ENCODE measurements at regions not wholly inside any gene's neighbourhood (a gene's known extent, or its start where the extent isn't known, plus 50 kb on each side); places are given as distances from the start of the nearest gene placed in this dataset.
"Not testable (repeated sequence)": the region's sequence is repeated elsewhere in the genome, so short reads cannot be mapped to it uniquely, and the experiment has no call there.

DNA sequence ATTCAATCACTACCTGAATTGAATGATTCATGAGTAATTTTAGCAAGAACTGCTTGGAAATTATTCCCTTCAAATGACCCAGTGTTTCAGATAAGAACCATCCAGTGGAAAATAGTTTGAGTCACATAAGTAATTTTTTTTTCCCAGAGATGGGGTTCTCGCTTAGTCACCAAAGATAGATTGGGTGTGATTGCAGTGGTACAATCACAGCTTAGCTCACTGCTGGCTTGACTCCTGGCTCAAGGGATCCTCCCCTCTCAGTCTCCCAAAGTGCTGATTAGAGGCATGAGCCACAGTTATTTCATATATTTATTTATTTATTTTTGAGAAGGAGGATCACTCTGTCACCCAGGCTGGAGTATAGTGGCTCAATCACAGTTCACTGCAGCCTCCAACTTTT is 574.5 kb upstream of the ARRDC3 start:
- no peak for DNase-seq (ENCODE audit: extremely low read depth in 1 of 11, low read depth in 9 of 11, low spot score in 4 of 11)

- no peak for DNase-seq (ENCODE audit: extremely low read depth in 1 of 11, low read depth in 9 of 11, low spot score in 4 of 11)
Measured at GRCh38 chr5:91956738-91957137, 573.6 kb upstream of the ARRDC3 start.

GRCh38 chr5:91955610-91956009 is 572.5 kb upstream of the ARRDC3 start:
- no peak for DNase-seq (ENCODE audit: extremely low read depth in 1 of 11, low read depth in 9 of 11, low spot score in 4 of 11)

- DNase-seq (ENCODE audit: extremely low read depth in 1 of 11, low read depth in 9 of 11, low spot score in 4 of 11) = no peak
Measured at GRCh38 chr5:91954136-91954535, 571.0 kb upstream of the ARRDC3 start.

DNA sequence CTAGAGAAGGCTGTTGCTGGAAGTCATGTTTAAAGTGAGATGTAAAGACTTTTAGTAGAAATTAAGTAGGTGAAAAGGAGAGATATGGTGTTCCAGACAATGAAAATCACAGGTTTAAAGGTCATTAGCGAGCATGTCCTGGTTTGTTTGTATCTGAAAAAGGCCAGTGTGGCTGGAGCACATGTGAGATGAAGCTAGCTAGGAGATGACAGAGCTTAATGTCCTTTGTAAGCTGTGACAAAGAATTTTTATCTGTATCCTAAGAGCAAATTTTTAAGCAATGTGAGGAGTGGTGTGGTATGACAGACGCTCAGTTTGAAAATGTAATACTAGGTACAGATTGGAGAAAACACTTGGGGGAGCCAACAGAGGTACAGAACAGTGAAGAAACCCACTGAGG is 567.2 kb upstream of the ARRDC3 start:
- no peak for DNase-seq (ENCODE audit: extremely low read depth in 1 of 11, low read depth in 9 of 11, low spot score in 4 of 11)

- no peak for DNase-seq (ENCODE audit: extremely low read depth in 1 of 11, low read depth in 9 of 11, low spot score in 4 of 11)
Measured at GRCh38 chr5:91946870-91947269, 563.8 kb upstream of the ARRDC3 start.

GRCh38 chr5:91941588-91941987 is 558.5 kb upstream of the ARRDC3 start:
- DNase-seq (ENCODE audit: extremely low read depth in 1 of 11, low read depth in 9 of 11, low spot score in 4 of 11) = peak in 4 of 11 donors; percentile 13 to 23 (median 18)

GRCh38 chr5:91938441-91938840 is 555.3 kb upstream of the ARRDC3 start:
- DNase-seq (ENCODE audit: extremely low read depth in 1 of 11, low read depth in 9 of 11, low spot score in 4 of 11) = no peak

- no peak for DNase-seq (ENCODE audit: extremely low read depth in 1 of 11, low read depth in 9 of 11, low spot score in 4 of 11)
Measured at GRCh38 chr5:91937121-91937520, 554.0 kb upstream of the ARRDC3 start.

DNA sequence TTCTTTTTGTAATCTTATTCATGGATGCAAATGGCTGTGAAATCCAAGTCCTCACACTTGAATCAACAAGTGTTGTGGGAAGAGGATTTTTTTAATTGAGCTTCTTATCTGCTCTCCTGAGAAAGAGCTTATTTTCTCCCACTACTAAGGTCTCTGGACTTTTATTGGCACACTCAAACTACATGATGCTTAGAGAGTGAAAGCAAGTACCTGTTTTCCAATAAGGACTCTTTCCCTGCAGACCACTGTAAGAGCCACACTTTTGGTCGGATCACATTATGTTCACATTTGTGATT is 546.4 kb upstream of the ARRDC3 start:
- peak in 1 of 11 donors; percentile 15 for DNase-seq (ENCODE audit: extremely low read depth in 1 of 11, low read depth in 9 of 11, low spot score in 4 of 11)

DNA sequence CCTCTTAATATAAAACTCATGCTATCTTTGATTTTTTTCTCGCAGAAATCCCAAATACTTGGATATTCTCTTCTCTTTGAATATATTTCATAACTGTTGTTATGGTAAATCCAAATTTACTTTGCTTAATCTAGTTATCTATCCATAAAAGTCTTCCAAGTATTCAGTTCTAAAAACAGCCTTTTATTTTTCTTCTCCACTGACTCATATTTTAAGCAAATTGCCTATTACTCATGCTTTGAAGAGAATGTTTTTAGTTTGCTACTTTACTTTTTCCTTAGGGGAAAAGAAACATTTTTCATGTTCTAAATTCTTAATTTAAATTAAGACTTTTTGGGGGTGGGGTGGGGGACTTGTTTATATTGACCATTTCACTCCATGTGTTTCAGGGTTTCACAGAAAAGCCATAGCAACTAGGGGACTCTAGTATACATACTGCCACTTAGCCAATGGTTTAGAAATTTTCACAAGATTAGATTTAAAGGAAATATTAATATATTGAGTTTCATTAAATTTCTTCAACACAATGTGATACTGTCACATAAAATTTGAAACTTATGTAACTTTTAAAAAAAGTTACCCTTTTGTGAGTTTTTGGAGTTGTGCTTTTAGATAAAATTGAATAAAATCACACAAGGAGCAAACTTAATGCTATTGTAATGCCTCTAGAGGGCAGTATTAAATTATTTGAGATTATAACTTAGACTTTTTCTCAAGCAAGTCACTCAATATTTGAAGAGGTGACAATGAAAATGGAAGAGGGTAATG is 545.8 kb upstream of the ARRDC3 start:
- peak in 1 of 11 donors; percentile 2 for DNase-seq (ENCODE audit: extremely low read depth in 1 of 11, low read depth in 9 of 11, low spot score in 4 of 11)

GRCh38 chr5:91927439-91927838 is 544.3 kb upstream of the ARRDC3 start:
- no peak for DNase-seq (ENCODE audit: extremely low read depth in 1 of 11, low read depth in 9 of 11, low spot score in 4 of 11)

GRCh38 chr5:91925249-91925648 is 542.1 kb upstream of the ARRDC3 start:
- no peak for DNase-seq (ENCODE audit: extremely low read depth in 1 of 11, low read depth in 9 of 11, low spot score in 4 of 11)

- not testable (repeated sequence) for DNase-seq (ENCODE audit: extremely low read depth in 1 of 11, low read depth in 9 of 11, low spot score in 4 of 11)
Measured at GRCh38 chr5:91917037-91917814, 534.1 kb upstream of the ARRDC3 start.

DNA sequence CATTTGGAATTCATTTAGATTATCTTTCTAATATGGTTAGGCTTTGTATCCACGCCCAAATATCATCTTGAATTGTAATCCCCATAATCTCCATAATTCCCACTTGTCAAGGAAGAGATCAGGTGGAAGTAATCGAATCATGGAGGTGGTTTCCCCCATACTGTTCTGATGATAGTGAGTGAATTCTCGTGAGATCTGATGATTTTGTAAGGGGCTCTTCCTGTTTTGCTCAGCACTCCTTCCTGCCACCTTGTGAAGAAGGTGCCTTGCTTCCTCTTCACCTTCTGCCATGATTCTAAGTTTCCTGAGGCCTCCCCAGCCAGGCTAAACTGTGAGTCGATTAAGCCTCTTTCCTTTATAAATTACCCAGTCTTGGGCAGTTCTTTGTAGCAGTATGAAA is 527.5 kb upstream of the ARRDC3 start:
- no peak for DNase-seq (ENCODE audit: extremely low read depth in 1 of 11, low read depth in 9 of 11, low spot score in 4 of 11)

DNA sequence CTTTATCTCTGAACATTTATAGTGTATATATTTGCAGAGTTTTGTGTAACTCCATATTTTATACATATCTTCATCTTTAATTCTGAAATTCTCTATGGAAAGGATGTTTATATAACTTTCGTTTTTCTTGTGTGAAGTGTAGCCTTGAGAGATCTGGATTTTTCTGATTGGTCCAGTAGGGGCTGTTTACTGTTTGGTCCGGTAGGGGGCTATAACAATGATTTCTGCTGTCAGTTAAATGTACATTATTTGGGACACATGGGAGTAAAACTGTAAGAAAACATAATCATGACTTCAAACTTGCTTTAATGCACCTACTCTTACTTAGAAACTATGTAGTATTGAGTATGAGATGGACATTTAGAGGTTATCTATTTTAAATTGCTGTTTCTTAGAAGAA is 527.1 kb upstream of the ARRDC3 start:
- DNase-seq (ENCODE audit: extremely low read depth in 1 of 11, low read depth in 9 of 11, low spot score in 4 of 11) = no peak

DNA sequence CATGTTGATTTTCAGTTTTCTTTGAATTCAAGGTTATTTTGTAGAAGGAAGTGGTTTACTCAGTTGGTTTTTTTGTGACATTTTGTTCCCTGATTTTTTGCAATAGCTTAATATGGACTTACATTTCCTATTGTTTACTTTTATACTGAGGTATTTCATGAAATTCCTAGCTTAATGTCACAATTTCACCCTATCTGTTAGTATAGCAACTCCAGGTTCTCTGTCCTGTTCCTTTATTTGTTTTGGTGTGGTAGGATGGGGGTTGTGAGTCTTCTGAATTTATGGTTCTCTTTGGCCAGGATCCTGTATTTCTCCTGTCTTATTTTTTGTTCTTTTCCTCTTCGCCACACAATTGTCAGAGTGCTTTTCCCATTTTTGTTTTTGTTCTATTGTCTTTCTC is 523.4 kb upstream of the ARRDC3 start:
- no peak for DNase-seq (ENCODE audit: extremely low read depth in 1 of 11, low read depth in 9 of 11, low spot score in 4 of 11)

GRCh38 chr5:91906027-91906426 is 522.9 kb upstream of the ARRDC3 start:
- no peak for DNase-seq (ENCODE audit: extremely low read depth in 1 of 11, low read depth in 9 of 11, low spot score in 4 of 11)

- no peak for DNase-seq (ENCODE audit: extremely low read depth in 1 of 11, low read depth in 9 of 11, low spot score in 4 of 11)
Measured at GRCh38 chr5:91898898-91899297, 515.8 kb upstream of the ARRDC3 start.

DNA sequence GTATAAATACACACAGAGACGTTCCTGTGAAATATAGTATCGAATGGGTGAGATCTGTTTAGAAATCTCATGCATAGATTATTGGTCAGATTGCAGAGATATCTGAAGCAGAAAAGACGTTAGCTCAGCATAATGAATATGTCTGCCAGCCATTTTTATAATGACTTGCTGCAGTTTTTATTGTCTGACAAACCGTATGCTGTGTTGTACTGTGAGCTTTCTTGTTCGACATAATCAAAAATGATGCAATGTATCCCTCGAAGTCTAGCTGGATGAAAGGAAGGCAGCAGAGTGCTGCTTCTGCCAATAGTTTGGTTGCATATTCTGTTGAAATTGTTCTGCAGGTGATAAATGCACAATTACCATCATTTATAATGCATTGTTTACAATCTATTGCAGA is 514.9 kb upstream of the ARRDC3 start:
- no peak for DNase-seq (ENCODE audit: extremely low read depth in 1 of 11, low read depth in 9 of 11, low spot score in 4 of 11)

- DNase-seq (ENCODE audit: extremely low read depth in 1 of 11, low read depth in 9 of 11, low spot score in 4 of 11) = no peak
Measured at GRCh38 chr5:91888810-91889209, 505.7 kb upstream of the ARRDC3 start.

Measured in renal cortex interstitium (tissue), 11 donors.